ENCODE measurements at regions not wholly inside any gene's neighbourhood (a gene's known extent, or its start where the extent isn't known, plus 50 kb on each side); places are given as distances from the start of the nearest gene placed in this dataset.
"Not testable (repeated sequence)": the region's sequence is repeated elsewhere in the genome, so short reads cannot be mapped to it uniquely, and the experiment has no call there.

DNA sequence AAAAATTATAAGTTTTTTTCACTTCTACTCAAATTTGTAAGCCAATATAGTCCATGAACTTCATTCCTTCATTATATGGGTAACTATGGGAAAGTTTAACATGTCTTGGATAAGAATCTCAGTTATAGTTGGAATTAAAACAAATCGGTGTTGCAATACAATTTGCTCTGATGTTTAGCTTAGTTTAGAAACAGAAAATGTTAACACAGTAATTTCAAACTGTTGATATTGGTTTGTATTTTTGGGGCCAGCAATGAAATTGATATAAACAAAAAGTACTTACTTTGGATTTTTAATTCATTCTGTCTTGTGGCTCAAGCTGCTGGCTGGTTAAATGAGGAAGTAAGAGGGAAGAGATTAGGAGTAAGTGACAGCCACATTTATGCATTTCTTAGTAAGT lies 368.5 kb upstream of the NT5C1B start:
- no peaks in the 10 kb centered on the region for H3K27me3 ChIP-seq
- TF ChIP-seq, protein P1, sequence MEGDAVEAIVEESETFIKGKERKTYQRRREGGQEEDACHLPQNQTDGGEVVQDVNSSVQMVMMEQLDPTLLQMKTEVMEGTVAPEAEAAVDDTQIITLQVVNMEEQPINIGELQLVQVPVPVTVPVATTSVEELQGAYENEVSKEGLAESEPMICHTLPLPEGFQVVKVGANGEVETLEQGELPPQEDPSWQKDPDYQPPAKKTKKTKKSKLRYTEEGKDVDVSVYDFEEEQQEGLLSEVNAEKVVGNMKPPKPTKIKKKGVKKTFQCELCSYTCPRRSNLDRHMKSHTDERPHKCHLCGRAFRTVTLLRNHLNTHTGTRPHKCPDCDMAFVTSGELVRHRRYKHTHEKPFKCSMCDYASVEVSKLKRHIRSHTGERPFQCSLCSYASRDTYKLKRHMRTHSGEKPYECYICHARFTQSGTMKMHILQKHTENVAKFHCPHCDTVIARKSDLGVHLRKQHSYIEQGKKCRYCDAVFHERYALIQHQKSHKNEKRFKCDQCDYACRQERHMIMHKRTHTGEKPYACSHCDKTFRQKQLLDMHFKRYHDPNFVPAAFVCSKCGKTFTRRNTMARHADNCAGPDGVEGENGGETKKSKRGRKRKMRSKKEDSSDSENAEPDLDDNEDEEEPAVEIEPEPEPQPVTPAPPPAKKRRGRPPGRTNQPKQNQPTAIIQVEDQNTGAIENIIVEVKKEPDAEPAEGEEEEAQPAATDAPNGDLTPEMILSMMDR (IDR thresholded peaks at IDR 0.05): no peak
- TF ChIP-seq EP300 (IDR thresholded peaks at IDR 0.05): no peak
- no peak for TF ChIP-seq POLR2A (IDR thresholded peaks at IDR 0.05)
- TF ChIP-seq POLR2AphosphoS5 (IDR thresholded peaks at IDR 0.05): no peak

DNA sequence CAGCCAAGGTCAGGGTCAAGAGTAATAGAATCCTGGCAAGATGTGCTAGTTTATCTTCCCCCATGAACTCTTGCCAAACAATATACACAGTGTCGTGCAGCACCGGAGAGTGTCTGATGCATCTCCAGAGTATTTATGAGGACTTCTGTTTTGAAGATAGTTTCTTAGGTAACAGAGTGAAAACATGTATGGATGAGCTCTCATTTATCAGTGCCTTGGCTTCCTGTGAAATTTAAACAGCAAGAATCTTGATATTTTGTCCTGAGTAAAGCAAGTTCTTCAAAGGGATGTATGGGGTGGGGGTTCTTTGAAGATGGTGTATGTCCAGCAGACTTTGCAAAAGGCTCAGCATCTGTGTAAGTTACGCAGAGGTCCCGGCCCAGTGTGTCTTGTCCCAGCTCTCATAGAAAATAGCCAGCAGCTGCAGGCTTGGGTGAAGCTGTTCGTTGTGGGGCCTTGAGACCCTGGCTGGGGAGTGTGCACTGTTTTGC lies 361.0 kb upstream of the NT5C1B start:
- DNase-seq (ENCODE audit: low spot score in 2 of 2): no peak
- WGBS: 64% methylated on average over 5 of the region's 5 CpGs
- TF ChIP-seq POLR2A (IDR thresholded peaks at IDR 0.05) (no peak), EP300 (IDR thresholded peaks at IDR 0.05) (no peak), POLR2AphosphoS5 (IDR thresholded peaks at IDR 0.05) (no peak)
- TF ChIP-seq, protein P1 (IDR thresholded peaks at IDR 0.05): no peak
- Histone ChIP-seq H3K27me3 (no peaks in the 10 kb centered on the region), H3K4me1 (no peaks in the 10 kb centered on the region), H3K36me3 (no peaks in the 10 kb centered on the region), H3K4me3 (no peak overlapping the region), H3K27ac (no peak overlapping the region), H3K9me3 (peaks cover 3% of the 10 kb centered on the region)

More for the DNA sequence above, 368.5 kb upstream of the NT5C1B start:
- WGBS: 77% methylated on average over 1 of the region's 1 CpG
- Histone ChIP-seq H3K4me3 (no peak overlapping the region), H3K27ac (no peak overlapping the region), H3K36me3 (no peaks in the 10 kb centered on the region), H3K9me3 (peaks cover 3% of the 10 kb centered on the region), H3K4me1 (no peaks in the 10 kb centered on the region)
- no peak for DNase-seq (ENCODE audit: low spot score in 2 of 2)

DNA sequence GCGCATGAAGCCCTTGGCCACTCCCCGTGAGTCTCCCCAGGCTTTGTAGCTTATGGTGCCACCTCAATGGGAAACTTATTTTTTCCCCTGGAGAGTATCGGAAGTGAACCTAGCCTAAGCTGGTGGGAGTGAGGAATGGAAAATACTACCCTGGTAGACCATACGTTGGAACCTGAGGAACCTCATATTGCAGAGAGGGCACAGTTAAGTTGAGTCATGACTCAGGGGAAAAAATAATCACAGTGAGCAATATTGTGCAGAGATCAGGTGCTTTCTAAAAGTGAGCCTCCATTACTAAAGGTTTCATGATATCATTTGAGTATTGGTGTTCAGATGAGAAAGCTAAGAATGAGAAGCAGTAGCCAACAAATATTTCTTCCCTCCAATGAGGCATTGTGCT lies 360.5 kb upstream of the NT5C1B start:
- no peak overlapping the region for H3K4me3 ChIP-seq
- TF ChIP-seq EP300 (IDR thresholded peaks at IDR 0.05): no peak
- no peak for TF ChIP-seq POLR2A (IDR thresholded peaks at IDR 0.05)
- TF ChIP-seq, protein P1 (IDR thresholded peaks at IDR 0.05): no peak
- TF ChIP-seq POLR2AphosphoS5 (IDR thresholded peaks at IDR 0.05): no peak
- 98% methylated on average over 4 of the region's 4 CpGs for WGBS
- no peak overlapping the region for H3K27ac ChIP-seq
- H3K36me3 ChIP-seq: no peaks in the 10 kb centered on the region
- H3K4me1 ChIP-seq: no peaks in the 10 kb centered on the region
- H3K27me3 ChIP-seq: no peaks in the 10 kb centered on the region
- H3K9me3 ChIP-seq: peaks cover under 1% of the 10 kb centered on the region
- no peak for DNase-seq (ENCODE audit: low spot score in 2 of 2)

DNA sequence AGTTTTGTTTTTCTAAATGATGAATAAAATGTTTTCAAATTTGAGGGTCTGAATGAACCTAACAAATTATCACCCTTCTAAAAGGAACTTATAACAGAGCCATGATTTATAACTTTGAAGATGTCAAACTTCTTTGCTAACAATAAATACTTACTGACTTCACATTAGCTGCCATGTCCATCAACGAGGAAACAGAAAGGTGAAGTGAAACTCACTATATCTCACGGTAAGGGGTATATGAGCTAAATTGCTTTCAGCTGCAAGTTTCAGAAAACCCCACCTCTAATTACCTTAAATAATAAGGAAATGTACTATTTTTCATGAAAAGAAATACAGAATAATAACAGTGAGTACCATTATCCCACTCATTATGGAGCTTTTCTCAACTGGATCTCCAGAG lies 350.8 kb upstream of the NT5C1B start:
- TF ChIP-seq EP300 (IDR thresholded peaks at IDR 0.05) (no peak), POLR2A (IDR thresholded peaks at IDR 0.05) (no peak), POLR2AphosphoS5 (IDR thresholded peaks at IDR 0.05) (no peak)
- TF ChIP-seq, protein P1 (IDR thresholded peaks at IDR 0.05): no peak
- Histone ChIP-seq H3K9me3 (no peaks in the 10 kb centered on the region), H3K4me3 (no peak overlapping the region), H3K27me3 (no peaks in the 10 kb centered on the region), H3K27ac (no peak overlapping the region), H3K36me3 (no peaks in the 10 kb centered on the region), H3K4me1 (no peaks in the 10 kb centered on the region)
- DNase-seq (ENCODE audit: low spot score in 2 of 2): no peak
- WGBS: 72% methylated on average over 2 of the region's 2 CpGs

- WGBS: 71% methylated on average over 5 of the region's 5 CpGs
- H3K4me3 ChIP-seq; H3K9me3 ChIP-seq; H3K4me1 ChIP-seq; DNase-seq (ENCODE audit: low spot score in 2 of 2); H3K27me3 ChIP-seq; H3K27ac ChIP-seq; H3K36me3 ChIP-seq: not testable (repeated sequence)
Observed at GRCh38 chr2:18939740-18940139, 350.4 kb upstream of the NT5C1B start.

DNA sequence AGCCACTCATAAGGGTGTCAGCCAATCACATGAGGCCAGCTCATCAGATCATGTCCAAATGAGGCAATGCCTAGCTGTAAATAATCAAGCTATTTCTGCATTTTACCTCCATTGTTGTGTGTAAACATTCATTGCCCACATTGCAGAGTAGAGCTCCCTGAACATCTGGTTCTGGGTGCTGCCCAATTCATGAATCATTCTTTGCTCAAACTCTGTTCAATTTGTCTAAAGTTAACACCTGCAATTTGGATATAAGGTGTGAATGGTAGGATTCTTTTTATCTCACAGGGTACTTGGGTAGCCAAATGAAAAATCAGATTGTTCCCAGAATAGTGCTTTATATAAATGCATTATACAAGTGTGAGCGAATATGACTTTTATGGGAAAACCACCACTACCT lies 345.5 kb upstream of the NT5C1B start:
- Histone ChIP-seq H3K9me3 (no peaks in the 10 kb centered on the region), H3K27ac (no peak overlapping the region), H3K4me3 (no peak overlapping the region), H3K4me1 (no peaks in the 10 kb centered on the region), H3K27me3 (no peaks in the 10 kb centered on the region), H3K36me3 (no peaks in the 10 kb centered on the region)
- DNase-seq (ENCODE audit: low spot score in 2 of 2): no peak
- TF ChIP-seq POLR2A (IDR thresholded peaks at IDR 0.05) (no peak), EP300 (IDR thresholded peaks at IDR 0.05) (no peak), POLR2AphosphoS5 (IDR thresholded peaks at IDR 0.05) (no peak)
- TF ChIP-seq, protein P1 (IDR thresholded peaks at IDR 0.05): no peak
- WGBS: 93% methylated on average over 1 of the region's 1 CpG

All from suprapubic skin (tissue), 4 donors.